PC-3 (cell line): ENCODE measurements at regions not wholly inside any gene's neighbourhood (a gene's known extent, or its start where the extent isn't known, plus 50 kb on each side); places are given as distances from the start of the nearest gene placed in this dataset.
"Not testable (repeated sequence)": the region's sequence is repeated elsewhere in the genome, so short reads cannot be mapped to it uniquely, and the experiment has no call there.

ENCODE experiments used
- CTCF ChIP-seq: fragments of 300-600 bp; sonication (generic); conservative IDR thresholded peaks from 2 replicates; pipeline ENCODE4 v1.5.1; 2017; ENCODE audit warnings: antibody characterized with exemption, low read depth, mild to moderate bottlenecking, low read length
- EZH2 ChIP-seq: fragments of 300-600 bp; sonication (generic); IDR thresholded peaks from one replicate; pipeline ENCODE4 v1.6.1; 2017; ENCODE audit warnings: antibody characterized with exemption, mild to moderate bottlenecking, low read length; ENCODE audit not compliant: unreplicated experiment
- EZH2phosphoT487 ChIP-seq: fragments of 300-600 bp; sonication (generic); IDR thresholded peaks from 2 replicates; pipeline ENCODE4 v1.6.1; 2018; ENCODE audit warnings: mild to moderate bottlenecking, antibody characterized with exemption, low read length, borderline replicate concordance

GRCh38 chr15:84097053-84097452 lies 138.5 kb upstream of the GOLGA6L4 start:
- not testable (repeated sequence) for TF ChIP-seq CTCF, EZH2, EZH2phosphoT487
